ENCODE measurements at regions not wholly inside any gene's neighbourhood (a gene's known extent, or its start where the extent isn't known, plus 50 kb on each side); places are given as distances from the start of the nearest gene placed in this dataset.

GRCh38 chr1:80722611-80723010 is 1078.1 kb upstream of the ADGRL2 start:
- TF ChIP-seq CTCF (IDR thresholded peaks at IDR 0.05 in 4 of 5, conservative IDR thresholded peaks at IDR 0.05 in 1 of 5) (no peak), POLR2A (IDR thresholded peaks at IDR 0.05) (no peak)
